GM19467 (cell line): ENCODE measurements at regions not wholly inside any gene's neighbourhood (a gene's known extent, or its start where the extent isn't known, plus 50 kb on each side); places are given as distances from the start of the nearest gene placed in this dataset.
"Not testable (repeated sequence)": the region's sequence is repeated elsewhere in the genome, so short reads cannot be mapped to it uniquely, and the experiment has no call there.

Experiments used
- ATAC-seq: cut with Tn5 transposase; IDR thresholded peaks from one replicate; pipeline ENCODE4 v1.9.1; 2021; ENCODE audit warnings: mild to moderate bottlenecking, moderate library complexity; ENCODE audit not compliant: unreplicated experiment

DNA sequence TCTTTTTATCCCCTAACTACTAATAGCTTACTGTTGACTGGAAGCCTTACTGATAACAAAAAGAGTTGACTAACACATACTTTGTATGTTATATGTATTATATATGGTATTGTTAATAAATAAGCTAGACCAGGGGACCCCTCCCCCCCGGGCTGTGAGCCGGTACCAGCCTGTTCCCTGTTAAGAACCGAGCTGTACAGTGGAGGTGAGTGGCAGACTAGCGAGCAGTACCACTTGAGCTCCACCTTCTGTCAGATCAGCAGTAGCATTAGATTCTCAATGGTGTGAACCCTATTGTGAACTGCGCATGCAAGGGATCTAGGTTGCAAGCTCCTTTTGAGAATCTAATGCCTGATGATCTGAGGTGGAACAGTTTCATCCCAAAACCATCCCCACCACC is 377.0 kb downstream of the IPMK start:
- ATAC-seq, result no peak

DNA sequence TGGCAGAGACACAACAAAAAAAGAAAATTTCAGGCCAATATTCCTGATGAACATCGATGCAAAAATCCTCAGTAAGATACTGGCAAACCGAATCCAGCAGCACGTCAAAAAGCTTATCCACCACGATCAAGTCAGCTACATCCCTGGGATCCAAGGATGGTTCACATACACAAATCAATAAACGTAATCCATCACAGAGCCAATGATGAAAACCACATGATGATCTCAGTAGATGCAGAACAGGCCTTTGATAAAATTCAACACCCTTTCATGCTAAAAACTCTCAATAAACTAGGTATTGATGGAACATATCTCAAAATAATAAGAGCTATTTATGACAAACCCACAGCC is 382.1 kb downstream of the IPMK start:
- ATAC-seq, result not testable (repeated sequence)

DNA sequence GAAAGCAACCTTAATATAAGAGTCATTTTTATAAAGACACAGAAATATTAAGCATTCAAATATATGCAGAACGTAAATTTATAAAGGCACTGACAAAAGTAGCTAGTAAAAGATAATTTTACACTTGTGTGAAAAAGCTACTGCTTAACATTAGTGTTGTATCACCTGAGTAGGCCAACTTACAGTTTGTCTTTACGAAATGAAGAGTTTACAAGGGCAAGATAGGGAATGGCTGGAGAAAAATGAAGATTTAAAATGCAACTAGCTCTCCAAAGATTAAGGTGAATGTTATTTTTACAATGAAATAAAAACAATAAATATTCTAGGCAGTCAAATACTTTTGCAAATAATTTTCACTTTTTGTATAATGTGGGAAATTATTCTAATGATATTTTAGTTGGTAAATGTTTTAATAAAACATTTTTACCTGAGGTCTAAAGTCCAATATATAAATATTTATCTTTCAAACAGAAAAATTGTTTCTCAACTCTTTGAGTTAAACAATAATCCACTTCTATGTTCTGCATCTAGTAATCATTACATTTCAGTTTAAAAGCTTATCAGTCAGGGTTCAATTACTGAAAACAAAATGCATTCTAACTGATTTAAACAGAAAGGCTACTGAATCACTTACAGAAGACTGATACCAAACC is 382.6 kb downstream of the IPMK start:
- no peak for ATAC-seq

DNA sequence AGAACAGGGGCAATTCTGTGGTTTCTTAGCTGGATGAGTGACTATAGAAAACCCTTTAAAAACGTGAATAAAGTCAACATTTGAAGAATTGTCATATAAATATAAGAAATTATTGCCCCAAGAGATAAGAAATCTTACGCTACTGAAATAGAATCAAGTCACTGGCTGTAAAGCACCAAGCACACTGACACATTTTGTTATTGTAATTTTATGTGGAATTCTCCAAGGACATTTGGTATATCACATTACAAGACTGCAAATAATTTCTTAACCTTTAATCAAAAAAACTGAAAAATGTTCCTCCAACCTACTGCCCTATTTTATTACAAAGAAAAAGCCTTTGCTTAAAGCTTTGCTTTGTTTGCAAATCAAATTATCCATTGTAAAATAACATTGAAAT is 383.3 kb downstream of the IPMK start:
- ATAC-seq, result no peak

DNA sequence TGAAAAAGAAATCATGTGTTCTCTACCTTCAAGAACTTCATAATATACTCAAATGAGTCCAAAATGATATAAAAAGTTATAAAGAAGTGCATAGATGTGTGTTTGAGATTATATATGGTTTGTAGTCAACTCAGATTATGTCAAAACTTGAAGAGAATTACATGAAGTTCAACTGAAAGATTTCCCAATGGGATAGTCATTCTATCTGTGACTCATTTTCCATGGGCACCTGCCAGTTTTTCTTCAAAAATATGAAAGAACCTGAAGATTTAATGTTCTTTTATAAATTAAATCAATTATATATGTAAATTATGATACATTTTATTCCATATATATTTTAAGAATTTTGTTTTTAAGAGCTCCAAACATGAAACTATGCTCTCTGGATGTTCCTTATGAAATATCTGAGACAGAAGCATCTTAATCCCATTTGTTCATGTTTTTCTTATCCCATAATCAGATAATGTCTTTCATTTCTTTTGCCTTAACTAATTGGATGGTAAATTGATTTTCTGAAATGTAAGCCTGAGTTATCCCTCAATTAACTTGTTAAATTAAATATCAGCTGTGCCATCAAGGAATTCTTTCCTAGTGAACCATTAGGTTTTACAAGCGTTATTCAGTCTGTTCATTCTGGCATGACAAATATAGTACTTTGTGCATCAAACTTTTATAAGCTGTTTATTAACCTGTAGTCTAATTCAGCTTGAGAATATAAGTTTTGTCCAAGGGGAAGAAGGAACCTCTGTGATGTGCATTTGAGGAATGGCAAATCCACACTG is 387.1 kb downstream of the IPMK start:
- ATAC-seq, result no peak

DNA sequence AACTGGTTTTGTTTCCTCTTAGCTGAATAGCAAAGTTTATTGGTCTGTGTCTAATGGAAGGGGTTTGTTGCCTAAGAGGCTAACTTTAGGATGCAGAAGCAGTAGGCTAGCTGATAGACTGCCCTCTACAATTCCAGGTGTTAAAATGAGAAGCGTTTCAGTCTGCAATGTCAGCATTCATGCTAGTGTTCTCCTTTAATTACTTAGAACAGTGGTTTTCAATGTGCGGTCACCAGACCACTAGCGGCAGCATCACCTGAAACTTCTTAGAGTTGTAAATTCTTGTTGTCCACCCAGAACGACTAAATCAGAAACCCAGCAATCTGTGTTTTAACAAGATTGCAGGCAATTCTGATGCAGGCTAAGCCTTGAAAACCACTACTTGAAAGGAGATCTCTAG is 392.9 kb downstream of the IPMK start:
- no peak for ATAC-seq

DNA sequence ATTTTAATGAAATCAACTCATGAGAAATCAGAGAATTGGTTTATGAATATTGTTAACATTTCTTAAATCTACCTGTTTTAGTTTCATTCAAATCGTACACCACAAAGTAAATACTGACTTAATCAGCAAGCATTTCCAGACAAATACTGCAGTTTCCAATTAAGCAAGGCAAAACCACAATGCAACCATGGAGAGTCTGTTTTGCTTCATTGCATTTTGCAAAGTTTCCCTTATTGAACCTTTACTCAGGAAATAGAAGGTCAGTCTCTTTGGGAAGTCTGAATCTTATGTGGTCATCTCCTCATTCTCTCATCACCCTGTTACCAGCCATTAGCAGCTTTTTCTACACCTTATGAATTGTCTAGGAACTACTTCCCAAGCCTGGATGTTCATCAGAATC is 400.5 kb downstream of the IPMK start:
- no peak for ATAC-seq

DNA sequence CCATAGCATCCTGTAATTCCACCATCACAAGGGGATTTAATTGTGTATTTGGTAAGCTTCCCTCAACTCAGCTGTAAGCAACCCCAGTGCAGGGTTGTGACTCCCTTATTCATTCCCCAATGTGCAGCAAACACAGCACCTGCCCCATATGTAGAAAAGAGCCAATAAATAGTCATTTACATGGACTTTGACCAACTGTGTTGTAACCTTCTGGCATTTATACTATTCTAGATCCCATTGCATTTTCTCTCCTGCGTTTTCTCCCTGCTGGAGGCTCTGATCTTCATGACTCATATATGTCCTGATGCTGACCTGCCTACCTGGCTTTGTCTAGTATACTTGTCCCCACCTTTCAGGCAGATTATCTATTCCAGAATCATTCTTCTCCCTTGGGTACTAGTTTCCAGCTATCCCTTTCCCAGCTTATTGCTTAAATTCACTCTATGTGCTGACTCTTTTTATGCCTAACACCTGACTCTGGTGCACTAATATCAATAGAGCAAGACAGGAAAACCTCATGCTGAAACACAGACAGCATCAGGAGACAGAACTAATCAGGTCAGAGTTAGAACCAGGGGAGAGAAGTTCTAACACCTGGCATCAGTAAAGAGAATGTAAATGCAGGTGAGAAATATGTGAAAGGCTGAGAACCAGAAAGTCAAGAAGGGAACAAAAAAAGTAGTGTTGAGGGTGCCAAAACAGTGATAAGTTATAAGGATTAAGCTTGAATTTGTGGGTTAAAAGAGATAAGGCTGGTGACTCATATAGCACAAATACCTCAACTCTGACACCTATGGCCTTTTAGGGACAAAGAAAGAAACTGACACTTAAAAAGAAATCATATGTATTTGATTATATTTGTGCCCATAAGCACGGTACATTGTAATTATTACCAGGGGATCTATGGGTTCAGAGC is 402.7 kb downstream of the IPMK start:
- no peak for ATAC-seq

DNA sequence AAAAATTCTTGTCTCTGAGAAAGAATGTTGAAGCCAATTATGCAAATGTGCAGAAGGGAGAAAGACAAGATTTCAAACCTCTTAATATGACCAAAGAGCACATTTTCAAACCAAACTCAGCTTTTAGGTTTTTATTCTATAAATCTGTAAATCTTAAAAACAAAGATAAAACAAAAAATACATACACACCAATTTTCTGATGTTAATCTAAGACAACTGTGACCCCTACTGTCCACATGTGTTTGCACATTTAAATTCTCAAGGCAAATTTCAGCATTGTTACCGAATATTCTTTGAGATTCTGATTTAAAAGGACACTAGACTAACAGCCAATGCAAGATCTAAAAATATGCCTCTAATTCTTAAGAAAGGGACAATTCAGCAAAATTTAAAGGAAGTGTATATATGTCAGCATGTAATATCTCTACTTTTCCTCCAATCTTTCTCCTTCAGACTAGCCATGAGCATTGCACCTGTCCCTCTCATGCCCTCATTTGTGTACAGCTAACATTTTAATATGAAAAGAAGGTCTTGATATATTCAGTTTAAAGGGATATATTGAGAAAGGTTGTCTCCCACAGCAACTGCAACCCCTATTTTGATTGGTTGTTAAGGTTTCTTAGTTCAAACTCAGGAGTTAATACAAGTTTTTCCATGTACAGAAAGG is 417.9 kb downstream of the IPMK start:
- no peak for ATAC-seq

DNA sequence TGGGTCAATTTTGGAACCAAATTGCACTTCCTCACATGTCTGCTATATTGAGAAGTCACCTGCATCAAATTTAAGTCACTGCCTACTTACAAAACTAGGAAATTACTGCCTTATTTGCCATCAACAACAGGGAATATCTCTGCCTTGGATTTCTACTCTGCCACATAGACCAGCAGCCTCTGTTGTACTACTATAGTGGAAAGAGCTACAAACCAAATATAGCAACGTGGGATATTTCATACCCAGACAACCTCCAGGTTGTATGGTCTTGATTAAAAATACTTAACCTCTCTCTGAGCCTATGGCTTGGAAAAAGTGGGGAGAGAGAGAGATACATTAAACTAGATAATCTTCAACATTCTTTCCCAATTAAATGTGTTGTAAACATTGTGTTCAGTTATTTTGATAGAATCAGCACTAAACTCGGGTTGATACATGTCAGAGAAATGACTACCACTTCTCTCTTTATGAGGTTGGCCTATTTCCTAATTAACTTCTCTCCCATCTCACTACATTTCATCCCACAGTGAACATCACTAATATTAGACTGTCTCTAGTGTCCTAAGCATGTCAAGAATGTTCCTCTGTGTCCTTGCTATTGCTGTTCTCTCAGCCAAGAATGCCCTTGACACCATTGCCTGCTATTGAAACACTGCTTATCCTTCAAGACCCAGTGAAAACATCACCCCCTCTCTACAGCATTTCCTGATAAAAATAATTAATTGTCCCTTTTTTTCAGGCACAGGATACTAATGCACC is 421.2 kb downstream of the IPMK start:
- no peak for ATAC-seq

DNA sequence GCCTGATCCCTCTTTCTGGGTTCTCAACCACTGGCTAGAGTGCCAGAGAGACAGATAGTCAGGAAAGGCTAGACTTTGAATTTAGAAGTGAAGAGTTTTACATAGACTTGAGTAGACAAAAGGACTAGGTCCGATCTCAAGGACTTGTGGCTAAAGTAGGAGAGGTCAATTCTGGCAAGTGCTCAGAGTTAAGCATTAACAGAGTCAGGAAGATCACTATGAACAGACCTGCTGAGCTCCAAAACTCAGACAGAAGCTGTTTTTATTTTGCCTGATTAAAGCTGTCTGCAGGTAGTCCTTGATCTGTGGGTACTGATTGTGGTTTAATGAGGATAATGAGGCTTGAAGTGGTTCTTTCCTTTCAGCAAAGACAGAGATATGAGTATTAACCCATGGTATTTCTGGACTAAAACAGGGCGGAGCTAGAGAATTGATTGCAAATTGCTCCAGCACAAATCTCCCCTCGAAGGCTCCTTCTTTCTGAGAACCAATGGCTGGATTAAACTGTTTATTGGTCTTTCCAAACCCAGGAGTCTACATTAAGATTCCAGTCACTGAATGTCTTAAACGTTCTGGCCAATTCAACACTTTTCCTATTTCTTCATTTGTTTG is 423.2 kb downstream of the IPMK start:
- ATAC-seq, result no peak

DNA sequence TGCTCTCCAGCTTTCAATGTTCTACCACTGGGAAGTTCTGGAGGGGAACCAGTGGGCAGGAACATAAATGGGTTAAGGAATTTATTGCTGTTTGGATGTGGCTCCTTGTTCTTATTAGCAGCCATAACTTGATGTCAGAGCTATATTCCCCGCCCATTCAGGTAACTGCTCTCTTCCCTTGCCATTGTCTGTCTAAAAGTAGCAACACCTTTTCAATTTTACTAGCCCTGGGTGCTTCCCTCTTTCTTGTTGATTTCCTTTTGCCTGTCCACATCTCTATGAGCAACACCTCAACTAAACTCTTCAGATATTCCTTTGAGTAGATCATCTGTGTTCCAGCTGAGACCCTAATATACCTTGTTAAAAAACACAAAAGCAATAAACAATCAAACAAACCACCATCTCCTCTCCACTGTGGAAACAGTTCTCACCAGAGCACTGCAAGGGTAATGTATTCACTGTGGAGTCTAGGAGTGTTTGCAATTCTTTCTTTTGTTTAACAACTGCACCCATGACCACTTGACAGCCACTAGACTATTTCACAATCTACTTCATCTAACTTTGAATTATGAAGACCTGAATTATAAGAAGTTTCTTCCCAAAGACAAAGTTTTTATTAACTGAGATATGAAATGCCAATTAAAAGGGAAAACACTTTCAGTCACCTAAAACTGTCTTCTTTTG is 436.7 kb downstream of the IPMK start:
- no peak for ATAC-seq

DNA sequence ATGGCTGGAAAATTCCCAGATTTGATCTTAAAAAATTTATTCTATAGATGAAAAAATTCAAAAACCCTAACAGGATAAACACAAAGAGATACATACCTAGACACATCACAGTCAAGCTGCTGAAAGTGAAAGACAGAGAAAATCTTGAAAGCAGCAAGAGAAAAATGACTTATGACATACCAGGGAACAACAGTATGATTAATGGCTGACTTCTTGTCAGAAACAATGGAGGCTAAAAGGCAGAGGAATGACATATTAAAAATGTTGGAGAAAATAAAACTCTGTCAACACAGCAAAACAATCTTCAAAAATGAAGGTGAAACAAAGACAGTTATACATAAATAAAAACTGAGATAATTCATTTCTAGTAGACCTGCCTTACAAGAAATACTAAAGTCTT is 442.7 kb downstream of the IPMK start:
- no peak for ATAC-seq

DNA sequence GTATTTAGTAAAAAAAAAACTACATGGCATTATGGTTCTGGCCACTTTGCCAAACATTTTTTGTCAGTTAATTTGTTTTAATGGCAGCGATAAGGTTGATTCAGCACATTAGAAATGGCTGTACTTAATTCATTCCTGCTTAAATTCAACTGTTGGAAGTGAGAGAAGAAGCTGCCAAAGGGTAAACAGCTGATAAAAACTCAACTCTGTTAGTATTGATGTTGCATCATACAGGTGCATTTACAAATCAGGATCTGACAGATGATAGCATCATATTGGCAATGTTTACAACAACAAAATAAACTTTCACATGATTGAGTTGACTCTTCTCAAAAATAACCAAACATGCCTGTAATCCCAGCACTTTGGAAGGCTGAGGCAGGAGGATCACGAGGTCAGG is 444.3 kb downstream of the IPMK start:
- no peak for ATAC-seq

DNA sequence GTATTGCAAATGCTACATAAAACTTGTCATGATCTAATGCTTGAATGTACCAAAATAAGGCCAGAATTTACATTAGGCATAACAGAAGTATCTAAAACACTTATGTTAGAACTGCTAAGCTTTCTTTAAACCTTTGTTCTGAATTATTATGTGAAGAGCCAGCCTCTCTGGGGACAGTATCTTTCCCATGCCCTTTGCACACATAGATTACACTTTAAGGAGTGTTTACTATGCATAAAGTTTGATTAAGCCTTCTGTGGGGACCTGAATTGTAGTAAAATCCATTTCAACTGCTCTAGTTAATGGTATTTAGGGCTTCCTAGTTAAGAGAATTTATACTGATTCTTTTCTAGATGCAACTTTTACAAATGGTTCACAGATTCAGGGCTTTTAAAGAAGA is 444.7 kb downstream of the IPMK start:
- no peak for ATAC-seq

DNA sequence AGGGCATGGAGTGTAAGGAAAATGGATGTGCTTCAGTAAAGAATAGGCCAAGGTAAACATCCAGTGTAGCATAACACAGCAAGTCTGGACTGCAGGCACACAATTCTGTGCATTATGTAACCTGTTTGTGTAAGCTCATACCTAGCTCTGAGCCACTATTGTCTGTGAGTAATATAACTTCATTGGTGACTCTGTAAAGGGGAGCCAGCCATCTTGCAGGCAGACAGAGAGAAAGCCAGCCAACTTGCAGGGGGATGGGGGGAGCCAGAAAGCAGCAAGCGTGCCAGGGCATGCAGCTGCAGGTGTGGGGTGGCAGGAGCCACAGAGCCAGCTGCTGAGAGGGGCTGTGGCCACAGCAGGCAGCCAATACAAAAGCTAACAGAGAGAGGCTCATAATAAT is 449.2 kb downstream of the IPMK start:
- no peak for ATAC-seq

DNA sequence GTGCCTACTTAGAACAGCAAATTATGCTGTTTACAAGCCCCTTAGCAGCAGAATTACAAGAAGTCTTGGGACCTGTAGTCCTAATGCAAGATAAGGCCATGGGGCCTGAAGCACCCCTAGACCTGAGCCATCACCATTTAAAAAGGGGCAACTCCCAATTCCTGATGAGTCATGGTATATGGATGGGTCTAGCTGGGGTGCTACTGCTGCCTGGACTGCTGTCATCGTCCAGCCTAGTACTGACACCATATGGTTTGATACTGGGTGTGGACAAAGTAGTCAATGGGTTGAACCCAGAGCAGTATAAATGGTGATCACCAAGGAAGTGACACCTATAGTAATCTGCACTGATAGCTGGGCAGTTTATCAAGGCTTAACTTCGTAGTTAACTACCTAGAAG is 450.0 kb downstream of the IPMK start:
- ATAC-seq, result no peak

DNA sequence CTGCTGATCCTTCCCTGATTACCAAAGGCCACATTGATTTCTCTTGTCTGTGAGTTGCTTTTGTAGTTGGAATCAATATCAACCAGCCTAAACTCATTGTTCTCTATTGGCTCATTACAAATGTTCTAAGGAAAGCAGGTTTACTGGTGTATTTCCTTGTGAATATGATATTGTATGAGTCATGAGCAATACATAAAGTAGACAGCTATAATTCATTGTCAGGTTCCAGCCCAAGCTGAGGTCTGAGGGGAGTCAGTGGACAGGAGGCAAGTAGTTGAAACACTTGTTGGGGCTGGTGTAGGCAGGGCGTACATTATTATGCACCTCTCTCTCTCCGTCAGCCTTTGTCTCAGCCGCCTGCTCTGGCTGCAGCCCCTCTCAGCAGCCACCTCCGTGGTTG is 451.7 kb downstream of the IPMK start:
- no peak for ATAC-seq

DNA sequence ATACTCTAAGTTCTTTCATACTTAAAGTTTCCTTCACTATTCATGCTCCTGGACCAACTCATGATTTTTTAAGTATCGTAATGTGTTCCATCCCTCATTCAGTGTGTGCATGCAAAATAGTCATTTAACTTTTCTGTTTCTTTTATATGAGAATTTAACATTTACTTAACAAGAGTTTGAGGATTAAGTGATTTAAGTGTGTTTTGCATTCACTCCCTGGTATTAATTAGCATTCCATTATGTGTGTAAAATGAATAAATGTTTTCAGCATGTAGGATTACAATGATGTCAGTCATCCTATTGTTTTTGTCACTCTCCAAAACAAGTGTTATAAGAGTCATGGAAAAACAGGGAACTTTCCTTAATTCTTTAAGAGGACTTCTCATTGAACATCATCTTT is 457.7 kb downstream of the IPMK start:
- ATAC-seq, result no peak

DNA sequence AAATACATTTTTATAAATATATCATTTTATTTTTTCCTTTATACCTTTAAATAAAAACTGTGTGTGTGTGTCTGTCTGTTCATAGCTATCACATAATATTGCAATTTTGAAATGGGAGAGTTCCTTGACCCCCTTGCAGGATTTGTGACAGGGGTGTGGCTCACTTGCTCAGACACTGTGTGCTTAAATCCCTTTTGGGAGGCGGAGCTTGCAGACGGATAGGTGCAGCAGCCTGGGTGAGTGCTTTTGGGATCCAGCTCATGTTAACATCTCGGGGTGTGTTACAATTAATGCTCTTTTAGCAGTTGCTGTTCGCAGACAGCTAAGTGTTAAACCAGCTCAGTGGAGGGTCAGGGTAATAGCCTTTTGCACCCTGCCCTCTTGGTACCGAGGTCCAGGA is 459.8 kb downstream of the IPMK start:
- no peak for ATAC-seq
